HG03575 (cell line): ENCODE measurements at regions not wholly inside any gene's neighbourhood (a gene's known extent, or its start where the extent isn't known, plus 50 kb on each side); places are given as distances from the start of the nearest gene placed in this dataset.

ENCODE experiments used
- ATAC-seq: cut with Tn5 transposase; IDR thresholded peaks from one replicate; pipeline ENCODE4 v1.9.1; 2021; ENCODE audit not compliant: unreplicated experiment, insufficient number of reproducible peaks, low FRiP score; ENCODE audit errors: extremely low read depth

GRCh38 chr16:73252446-73252845, 204.5 kb upstream of the ZFHX3 start:
- no peak for ATAC-seq

DNA sequence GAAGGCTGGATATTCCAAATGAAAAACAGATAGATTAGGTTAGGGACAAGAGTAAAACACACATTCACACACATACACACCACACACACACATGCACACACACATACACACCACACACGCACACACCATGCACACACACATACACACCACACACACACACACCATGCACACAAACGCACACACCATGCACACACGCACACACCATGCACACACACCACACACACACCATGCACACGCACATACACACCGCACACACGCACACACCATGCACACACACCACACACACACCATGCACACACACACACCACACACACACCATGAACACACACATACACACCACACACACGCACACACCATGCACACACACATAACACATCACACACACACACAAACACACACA, 203.7 kb upstream of the ZFHX3 start:
- no peak for ATAC-seq

DNA sequence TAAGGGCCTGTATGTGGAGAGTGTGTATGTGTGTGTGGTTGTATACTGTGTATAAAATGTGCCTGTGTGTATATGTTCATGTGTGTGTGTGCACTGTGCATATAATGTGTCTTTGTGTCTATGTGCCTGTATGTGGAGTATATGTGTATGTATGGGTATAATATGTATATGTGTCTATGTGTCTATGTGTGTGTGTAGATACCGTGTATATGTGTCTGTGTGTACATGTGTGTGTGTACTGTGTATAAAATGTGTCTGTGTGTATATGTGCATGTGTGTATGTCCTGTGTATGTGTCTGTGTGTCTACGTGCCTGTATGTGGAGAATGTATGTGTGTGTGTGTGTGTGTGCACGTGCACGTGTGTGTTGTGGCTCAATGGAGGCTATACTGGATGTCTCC, 200.4 kb upstream of the ZFHX3 start:
- ATAC-seq: no peak

- no peak for ATAC-seq
Observed at GRCh38 chr16:73240920-73241319, 193.0 kb upstream of the ZFHX3 start.

GRCh38 chr16:73237601-73238000, 189.7 kb upstream of the ZFHX3 start:
- no peak for ATAC-seq

GRCh38 chr16:73234496-73234895, 186.6 kb upstream of the ZFHX3 start:
- no peak for ATAC-seq

DNA sequence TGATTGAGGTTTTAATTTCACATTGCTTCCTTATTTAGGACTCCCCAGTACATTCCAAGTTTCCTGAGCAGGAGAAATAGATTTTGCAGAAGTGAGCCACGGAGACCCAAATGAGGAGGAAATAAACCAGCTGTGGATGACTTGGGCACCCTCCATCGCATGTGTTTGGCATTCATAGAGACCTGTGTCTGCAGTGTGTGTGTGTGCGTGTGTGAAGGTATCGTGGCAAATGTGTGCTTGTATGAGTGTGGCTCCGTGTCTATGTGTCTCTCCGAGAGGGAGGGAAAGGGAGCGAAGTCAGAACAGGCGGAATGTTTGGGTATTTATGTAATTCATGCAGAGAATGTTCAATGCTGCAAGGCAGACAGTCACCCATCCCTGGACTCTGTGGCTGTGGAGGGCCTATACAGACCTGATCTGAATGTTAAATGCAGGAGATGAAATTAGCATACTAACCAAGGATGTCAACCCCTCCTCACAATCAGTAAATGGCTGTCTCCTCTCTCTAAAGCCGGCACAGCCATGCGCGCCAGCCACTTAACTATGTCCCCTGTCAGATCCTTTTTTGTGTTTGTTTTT, 186.0 kb upstream of the ZFHX3 start:
- ATAC-seq: no peak

DNA sequence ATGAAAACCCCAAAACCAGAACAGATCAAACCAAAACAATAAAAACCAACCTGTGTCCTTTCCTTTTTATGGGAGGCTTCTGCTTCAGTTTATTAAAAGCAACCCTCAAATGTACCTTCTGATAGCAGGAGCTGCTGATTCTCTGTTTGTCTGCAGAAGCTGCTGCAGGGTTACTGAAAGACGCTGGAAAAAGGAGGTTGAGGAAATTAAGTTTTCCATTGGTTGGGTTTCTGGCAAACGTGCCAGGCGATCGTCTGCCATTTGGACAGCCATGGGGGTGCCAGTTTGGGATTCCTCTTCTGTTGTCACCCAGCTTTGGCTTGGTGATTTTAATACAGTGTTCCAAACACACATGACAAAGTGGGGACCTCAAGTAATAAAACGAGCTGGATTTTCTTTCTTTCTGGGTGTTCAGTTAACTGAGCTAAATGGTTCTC, 185.4 kb upstream of the ZFHX3 start:
- ATAC-seq: no peak

- no peak for ATAC-seq
Observed at GRCh38 chr16:73232555-73233328, 184.8 kb upstream of the ZFHX3 start.

DNA sequence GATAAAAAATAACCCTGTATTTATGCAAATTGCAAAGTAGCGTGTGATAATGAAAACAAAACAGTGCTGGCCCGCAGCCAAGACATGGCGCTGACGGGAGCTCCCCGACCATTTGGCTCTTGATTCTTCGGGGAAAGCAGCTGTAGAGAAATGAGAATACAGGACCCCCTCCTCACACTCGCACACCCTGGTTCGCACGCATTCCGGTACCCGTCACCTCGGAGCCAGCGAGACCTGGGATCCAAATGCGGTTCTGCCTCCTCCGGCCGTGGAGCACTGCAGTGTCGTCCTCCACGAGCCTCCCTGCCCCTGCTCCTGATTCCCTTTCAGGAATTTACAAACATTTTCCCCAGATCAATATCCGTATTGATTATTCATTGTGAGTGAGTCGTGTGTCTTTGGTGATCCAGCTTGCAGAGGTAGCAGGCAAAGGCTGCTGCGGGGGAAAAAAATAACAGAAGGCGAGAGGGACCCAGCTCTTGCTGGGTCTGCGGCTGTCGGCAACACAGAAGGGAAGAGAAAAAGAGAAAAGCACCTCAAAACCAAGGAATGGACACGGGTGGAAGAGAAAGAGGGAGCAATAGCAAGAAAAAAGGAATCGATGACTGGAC, 184.1 kb upstream of the ZFHX3 start:
- ATAC-seq: no peak

DNA sequence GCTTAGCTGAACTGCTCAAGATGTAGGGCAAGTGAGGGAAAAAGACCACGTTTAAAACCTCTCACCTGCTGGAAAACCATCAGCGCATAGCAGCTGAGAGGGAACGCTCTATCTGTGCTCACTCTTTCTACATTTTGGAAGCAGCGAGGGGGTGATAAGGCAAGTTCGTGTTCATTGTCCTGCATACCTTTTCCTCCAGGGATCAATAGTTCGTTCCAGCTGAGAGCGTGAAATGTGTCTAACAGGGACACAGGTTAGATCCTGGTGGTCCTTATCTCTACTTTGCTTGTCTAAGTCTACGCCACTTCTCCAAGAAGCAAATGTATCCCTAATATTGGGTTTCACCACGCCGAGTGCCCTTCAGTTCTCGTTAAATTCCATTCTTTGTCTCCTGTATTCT, 183.5 kb upstream of the ZFHX3 start:
- no peak for ATAC-seq

GRCh38 chr16:73230651-73231050, 182.7 kb upstream of the ZFHX3 start:
- no peak for ATAC-seq

GRCh38 chr16:73228649-73229048, 180.7 kb upstream of the ZFHX3 start:
- ATAC-seq: no peak

DNA sequence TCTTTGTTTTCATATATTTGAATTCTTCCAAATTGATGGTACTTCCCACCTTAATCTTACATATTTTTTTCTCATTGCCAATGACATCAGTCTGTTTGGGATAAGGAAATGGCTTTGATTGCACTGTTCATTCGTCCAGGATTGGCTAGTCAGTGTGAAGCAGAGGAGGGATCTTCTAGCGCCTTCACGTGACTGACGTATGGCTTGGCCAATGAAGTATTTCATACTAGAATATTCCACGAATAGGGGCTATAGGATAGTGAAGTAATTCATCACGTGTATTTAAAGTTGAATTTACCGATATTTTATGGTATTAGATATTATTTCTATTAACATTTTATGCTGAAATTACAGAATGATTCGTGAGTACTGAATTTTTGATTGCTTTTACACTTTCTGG, 178.7 kb upstream of the ZFHX3 start:
- no peak for ATAC-seq

GRCh38 chr16:73225983-73226382, 178.1 kb upstream of the ZFHX3 start:
- no peak for ATAC-seq

GRCh38 chr16:73220836-73221235, 172.9 kb upstream of the ZFHX3 start:
- no peak for ATAC-seq

DNA sequence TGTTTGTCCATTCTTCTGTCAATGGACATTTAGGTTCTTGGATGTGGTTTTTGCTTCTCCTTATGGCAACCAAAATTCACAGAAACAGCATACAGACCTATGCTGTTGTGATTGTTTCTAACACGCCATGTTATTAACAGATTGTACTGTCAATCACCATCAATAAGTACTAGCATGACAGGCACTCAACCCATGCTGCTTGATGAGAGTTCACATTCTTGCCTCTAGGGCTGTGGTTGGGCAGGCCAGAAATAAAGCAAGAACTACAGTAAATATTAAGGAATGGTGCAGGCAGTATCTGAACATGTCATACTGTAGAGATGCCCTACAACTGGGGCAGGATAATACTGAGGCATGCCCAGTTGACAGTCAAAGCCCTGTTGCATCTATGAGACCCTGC, 171.2 kb upstream of the ZFHX3 start:
- no peak for ATAC-seq

DNA sequence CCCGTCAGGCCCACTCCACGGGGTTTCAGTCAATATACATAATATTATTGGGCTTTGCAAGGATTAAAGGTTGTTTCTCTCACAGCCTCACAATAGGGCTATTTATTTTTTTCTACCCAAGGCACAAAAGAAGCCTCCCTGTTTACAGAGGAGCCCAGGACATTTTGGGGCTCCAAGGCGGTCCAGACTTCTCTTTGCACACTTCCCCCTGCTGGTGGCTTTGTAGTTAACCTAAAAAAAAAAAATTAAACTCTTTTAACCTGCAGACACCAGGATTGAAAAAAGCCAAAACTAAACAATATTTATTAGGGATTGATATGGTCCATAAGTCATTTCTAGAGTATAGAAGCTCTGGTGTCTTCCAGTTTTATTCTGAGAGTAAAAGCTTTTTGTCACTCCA, 169.7 kb upstream of the ZFHX3 start:
- ATAC-seq: no peak

DNA sequence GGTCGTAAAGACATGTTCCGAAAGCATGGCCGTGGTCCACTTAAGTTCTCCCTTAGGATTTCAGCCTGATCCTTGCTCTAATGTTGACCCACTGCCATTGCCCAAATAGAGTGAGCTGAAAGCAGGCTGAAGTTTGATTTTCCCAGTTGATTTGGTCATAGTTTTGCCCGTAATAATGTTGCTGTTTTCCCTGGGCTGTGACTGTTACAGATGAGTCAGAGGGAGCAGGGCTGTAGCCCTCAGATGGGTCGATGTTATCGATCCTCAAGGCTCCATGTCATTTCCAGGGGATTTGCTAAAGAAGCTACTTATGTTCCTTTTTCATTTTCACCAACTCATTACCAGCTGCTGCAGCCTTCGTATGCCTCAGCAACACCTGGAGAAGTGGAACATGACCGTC, 169.0 kb upstream of the ZFHX3 start:
- no peak for ATAC-seq

DNA sequence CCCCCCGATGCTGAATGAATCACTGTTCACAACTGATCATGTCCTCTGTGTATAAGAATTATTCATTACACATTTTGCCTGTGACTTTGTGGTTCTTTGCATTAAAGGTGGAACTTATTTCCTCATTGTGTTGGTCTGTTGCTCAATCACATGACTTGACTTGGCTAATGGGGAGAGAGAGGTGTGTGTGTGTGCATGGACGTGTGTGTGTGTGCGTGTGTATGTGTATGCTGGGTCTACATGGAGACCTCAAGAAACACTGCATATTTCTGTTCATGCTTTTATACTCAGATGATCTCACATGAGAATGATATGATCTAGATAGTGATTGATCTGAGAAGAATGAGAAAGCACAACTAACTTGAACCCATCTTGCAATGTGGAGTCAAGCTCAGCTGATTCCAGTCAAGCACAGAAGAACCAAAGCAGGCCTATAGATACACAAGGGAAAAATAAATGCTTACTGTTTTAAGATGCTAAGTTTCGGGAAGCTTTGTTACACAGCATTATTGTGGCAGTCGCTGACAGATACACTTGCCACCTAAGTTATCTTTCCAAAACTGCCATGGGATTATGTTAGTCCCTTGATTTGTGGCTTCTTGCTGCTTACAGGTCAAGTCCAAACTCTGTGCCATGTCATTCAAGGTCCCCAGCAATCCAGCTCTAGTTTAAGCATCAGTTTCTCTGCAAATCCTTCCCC, 167.9 kb upstream of the ZFHX3 start:
- ATAC-seq: no peak
